WTC11 (cell line): ENCODE measurements at regions not wholly inside any gene's neighbourhood (a gene's known extent, or its start where the extent isn't known, plus 50 kb on each side); places are given as distances from the start of the nearest gene placed in this dataset.
"Not testable (repeated sequence)": the region's sequence is repeated elsewhere in the genome, so short reads cannot be mapped to it uniquely, and the experiment has no call there.

Experiments used
- CTCF ChIP-seq: fragments of 200-600 bp; IDR thresholded peaks from 2 replicates; pipeline ENCODE4 v1.8.0; 2022; ENCODE audit warnings: antibody characterized with exemption
- GABPB1 ChIP-seq: sonication (generic); formaldehyde crosslinking; IDR thresholded peaks from 2 replicates; pipeline ENCODE4 v1.8.1; 2023; ENCODE audit warnings: mild to moderate bottlenecking, missing genetic modification reagents
- JUN ChIP-seq: sonication (generic); formaldehyde crosslinking; IDR thresholded peaks from 2 replicates; pipeline ENCODE4 v1.8.0; 2023; ENCODE audit warnings: mild to moderate bottlenecking, missing genetic modification reagents

- TF ChIP-seq GABPB1 (CRISPR knock-in tag); CTCF; JUN (CRISPR knock-in tag): not testable (repeated sequence)
Measured at GRCh38 chr4:173995779-173996178, 287.7 kb downstream of the FBXO8 start.
